Stimulated activated CD4-positive, alpha-beta T cell treated with anti-CD3 and anti-CD28 coated beads, TNF-alpha, amount 100 ng/mL, for 48 hours (primary cell): ENCODE measurements at regions not wholly inside any gene's neighbourhood (a gene's known extent, or its start where the extent isn't known, plus 50 kb on each side); places are given as distances from the start of the nearest gene placed in this dataset.
"Not testable (repeated sequence)": the region's sequence is repeated elsewhere in the genome, so short reads cannot be mapped to it uniquely, and the experiment has no call there.

ENCODE experiments used
- DNase-seq, 3 donors: peaks; one replicate each; pipeline ENCODE4 v3.0.0-alpha.2; 2020; ENCODE audit warnings: low read depth in 3 of 3

DNA sequence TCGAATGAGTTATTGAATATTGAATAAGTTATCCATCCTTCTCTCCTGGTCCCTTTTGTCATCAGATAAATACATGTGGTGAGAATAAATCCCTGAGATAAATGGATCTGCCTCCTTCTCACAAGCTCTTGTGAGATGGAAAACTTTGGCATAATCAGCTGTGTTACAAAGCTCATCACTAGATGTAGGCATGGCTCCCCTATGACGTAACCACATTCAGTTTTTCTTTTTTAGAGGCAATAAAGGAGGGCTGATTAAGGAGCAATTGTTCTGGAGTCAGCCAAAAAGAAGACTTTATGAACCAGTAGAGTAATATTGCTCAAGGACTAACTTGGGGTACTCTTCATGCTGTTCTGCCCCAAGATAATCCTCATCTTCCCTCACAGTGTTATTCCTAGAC, 90.5 kb upstream of the GATB start:
- no peak for DNase-seq

DNA sequence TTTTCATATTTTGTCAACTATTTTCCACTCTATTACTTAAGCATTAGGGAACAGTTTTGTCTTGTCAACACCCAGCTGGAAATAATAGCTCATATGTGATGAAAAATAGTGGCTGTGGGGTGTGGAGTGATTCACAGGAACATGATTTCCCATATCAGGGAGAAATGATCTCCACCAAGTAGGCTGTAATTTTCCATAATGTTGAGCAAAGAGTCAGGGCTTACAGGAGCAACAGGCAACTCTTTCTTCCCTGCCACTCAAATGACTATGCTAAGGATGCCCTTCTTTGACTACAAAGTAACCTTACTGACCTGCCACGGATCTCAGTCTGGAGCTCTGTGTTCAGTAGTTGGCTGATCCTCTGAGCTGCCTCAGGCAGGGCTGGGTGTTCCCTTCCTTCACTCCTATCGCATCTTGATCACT, 90.0 kb upstream of the GATB start:
- no peak for DNase-seq

DNA sequence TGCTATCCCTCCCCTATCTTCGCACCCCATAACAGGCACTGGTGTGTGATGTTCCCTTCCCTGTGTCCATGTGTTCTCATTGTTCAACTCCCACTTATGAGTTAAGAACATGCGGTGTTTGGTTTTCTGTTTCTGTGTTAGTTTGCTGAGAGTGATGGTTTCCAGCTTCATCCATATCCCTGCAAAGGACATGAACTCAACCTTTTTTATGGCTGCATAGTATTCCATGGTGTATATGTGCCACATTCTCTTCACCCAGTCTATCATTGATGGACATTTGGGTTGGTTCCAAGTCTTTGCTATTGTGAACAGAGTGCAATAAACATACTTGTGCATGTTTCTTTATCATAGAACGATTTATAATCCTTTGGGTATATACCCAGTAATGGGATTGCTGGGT, 84.7 kb upstream of the GATB start:
- DNase-seq, result not testable (repeated sequence)

DNA sequence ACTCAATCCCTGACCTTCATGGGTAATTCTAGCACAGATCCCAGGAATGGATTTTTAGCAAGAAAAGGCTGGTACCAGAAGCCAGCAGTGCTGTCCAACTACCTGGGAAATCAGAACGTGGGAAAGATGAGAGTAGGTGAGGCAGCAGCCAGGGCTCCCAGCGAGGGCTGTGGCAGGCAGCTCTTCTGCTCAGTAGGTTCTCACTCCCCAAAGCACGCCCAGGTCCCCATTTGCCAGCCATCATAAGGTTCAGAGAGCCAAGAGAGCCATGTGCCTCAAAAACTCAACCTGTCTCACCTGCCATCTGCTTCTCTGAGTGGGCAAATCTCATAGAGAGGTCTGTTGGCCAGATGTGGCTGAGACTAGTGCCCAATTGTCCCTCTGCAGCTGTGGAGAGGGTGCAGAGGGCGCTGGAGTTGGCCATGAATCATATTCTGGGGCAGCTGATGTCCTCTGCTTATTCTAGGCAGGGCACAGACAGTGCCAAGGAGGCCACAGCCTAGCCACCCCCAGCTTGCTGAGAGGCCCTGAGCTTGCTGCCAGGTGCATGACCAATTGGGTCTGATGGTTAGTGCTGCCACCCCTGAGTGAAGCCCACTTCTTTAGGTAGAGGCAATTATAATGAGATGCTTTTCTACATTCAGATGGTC, 81.7 kb upstream of the GATB start:
- no peak for DNase-seq

DNA sequence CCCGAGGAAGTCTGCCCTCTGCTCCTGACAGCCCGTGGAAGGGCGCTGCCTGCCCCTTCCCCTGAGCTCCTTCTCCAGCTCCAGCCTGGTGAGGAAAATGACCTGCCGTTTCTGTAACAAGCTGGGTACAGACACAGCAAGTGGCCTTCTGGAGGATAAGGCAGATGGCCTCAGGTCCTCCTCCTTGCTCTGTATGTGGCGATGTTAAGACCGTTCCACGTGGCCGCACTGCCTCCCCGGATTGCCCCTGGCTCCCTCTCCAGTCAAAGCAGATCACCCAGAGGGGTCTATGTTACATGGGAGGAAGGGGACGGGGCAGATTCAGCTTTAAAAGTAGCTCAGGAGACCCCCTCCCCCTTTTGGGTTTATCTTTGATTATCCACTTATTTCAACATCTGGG, 80.3 kb upstream of the GATB start:
- no peak for DNase-seq

DNA sequence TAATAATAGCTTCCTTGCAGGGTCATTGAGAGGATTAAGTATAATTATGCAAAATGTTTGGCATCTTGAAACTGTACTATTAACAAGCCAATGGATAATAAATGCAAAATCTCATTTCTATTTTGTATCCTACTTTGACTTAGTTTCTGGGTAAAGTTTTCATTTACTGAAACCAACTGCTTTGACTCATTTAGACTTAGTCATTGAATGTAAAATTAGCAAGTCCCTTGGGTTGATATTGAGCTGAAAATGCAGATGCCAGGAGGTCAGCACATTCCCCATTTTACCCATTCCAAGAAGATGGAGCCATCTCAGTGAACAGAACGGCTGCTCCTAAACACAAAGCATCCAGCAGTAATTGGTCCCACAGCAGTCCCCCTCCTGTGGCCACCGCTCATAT, 74.7 kb upstream of the GATB start:
- no peak for DNase-seq

DNA sequence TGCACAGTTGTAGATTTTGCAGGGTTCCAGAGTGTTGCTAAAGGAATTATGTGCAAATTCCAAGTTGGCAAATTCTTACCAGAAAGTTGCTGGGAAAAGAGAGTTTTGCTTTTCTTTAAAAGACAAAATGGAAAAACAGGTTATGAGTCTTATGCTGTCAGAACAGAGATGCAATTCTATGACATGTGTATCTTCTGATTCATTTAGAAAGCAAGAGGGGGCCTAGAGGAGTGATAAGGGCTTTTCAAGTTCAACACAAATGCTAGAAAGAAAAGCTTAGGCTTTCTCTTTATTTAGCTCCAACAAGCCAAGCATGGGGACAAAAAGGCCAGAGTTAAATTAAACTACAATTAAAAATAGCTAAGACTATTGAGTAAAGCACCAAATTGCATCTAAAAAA, 72.4 kb upstream of the GATB start:
- no peak for DNase-seq

DNA sequence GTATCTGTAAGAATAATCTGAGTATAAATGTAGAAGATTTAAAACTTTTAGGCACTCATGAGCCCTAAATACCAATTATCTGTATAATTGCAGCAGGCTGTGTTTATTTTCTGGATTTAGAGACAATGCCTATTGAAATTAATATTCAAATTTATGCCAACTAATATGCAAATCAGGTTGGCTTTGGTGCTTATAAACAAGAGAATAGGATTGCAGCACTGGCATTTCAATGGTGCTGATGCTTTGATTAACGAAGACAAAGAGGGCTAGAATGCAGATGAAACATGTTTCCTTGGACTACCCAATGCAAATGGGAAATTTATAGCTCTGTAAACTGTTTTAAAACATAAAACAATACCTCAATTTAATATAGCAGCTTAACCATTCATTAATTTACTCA, 70.7 kb upstream of the GATB start:
- DNase-seq, result no peak

DNA sequence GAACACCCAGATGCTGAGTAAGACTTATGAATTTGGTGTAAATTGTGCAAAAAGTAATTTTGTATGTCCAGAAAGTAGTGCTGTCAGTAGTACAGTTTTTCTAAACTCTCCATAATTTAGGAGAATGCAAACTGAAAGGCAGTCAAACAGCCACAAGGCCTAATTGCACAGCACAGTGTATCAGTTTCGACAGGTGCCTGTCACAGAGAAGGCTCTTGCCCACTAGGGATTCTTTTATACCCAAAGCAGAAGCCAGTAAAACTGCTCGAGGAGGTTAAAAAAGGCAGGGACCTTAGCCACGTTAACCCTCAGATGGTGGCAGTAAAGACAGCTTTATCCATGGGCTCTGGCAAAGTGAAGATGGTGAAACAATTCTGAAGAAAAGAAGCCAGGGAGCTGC, 69.4 kb upstream of the GATB start:
- no peak for DNase-seq

DNA sequence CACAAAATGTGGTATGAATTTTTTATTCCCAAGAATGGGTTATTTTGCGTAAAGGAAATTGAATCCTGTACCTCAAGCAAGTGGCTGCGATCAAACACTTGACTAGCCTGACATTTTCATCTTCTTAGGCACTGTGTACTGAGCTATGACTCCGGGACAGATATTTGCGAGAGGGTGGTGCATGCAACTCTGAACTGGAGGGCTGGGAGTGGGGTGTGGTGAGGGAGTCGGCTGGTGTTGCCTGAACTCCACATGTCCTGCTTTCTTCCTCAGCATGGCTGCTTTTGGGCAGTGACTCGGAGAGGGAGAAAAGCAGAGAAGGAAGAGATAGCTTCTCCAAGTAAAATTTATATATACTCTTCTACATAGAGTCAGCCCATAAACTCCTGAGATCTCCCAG, 68.5 kb upstream of the GATB start:
- DNase-seq, result no peak

DNA sequence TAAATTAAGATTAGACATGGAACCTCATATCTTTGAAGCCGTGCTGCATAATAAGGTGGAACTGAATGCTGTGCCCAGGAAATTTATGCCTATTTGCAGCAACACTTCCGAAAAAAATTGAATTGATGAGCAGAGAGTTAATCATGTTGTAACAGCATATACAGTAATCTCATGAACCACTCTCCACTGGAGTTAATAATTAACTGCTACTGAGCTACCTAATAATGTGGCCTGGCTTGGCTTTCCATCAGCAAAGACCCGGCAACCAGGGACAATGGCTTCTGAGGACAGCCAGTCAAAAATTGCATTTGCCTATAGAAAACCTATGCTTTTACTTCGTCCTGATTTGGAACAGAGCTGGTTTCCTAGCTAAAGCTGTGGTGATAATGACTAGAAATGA, 63.8 kb upstream of the GATB start:
- DNase-seq, result no peak

DNA sequence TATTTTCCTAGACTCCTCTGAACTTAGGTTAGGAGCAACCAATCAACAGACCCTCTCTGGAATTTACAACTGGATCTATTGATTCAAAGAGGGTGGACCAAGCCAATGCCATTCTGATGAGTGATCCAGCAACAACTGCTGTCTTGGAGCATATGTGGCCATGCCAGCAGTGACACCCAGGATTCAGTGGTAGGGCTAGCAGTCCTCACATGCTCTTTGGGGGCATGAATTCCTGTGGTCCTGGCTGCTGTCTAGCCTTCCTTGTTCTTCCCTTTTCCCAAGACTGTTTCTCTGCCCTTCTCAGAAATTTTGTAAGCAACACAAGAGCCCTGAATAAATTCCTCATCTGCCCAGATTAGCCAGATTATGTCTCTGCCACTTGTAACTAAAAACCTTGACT, 61.5 kb upstream of the GATB start:
- no peak for DNase-seq

DNA sequence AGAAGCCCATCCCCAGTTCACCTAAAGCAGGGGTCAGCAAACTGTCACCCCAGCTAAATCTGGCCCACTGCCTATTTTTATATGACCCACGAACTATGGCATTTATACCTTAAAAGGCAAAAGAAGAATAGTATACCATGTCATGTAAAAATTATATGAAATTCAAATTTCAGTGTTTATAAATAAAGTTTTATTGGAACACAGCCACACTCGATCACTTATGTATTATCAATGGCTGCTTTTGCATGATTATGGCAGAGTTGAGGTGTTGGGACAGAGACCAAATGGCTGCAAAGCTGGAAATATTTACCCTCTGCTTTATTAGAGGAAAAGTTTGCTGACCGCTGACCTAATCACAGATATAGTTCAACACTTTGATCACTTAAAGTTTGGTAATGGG, 59.2 kb upstream of the GATB start:
- no peak for DNase-seq

DNA sequence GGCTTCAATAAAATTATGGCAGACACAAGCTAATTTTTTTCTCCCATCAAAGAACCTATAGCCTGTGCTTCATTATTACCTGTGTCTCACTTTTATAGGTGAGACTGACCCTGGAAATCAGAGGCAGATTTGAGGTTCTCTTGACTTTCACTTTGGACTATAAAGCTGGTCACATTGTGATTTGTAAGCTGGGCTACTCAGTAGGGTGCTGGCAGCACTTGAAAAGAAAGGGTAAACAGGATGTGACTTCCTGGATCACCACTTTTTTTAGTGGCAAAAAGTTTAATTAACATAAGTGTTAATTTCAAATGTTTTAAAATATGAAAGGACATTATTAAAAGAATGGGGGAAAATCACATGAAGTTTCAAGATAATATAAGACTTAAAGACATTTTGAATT, 50.6 kb upstream of the GATB start:
- DNase-seq, result no peak
